CD14-positive monocyte (primary cell): ENCODE measurements at regions not wholly inside any gene's neighbourhood (a gene's known extent, or its start where the extent isn't known, plus 50 kb on each side); places are given as distances from the start of the nearest gene placed in this dataset.

Source experiments
- DNase-seq, 3 donors: peaks; one replicate each; pipeline ENCODE4 v3.0.0-alpha.2; 2011 to 2022
- H2AFZ ChIP-seq: 2 replicates; pipeline ENCODE4 v1.6.0; 2012; ENCODE audit warnings: mild to moderate bottlenecking, low read depth, low read length, inconsistent platforms; ENCODE audit not compliant: insufficient read depth, poor library complexity, severe bottlenecking
- H3K27ac ChIP-seq, 2 donors: 1 replicate in 1 of 2; 2 replicates in 1 of 2; pipeline ENCODE4 v1.5.1; 2012 to 2013; ENCODE audit warnings: low read length in 2 of 2, control low read depth in 1 of 2, inconsistent platforms in 1 of 2, low read depth in 1 of 2, mild to moderate bottlenecking in 1 of 2
- H3K27me3 ChIP-seq, 2 donors: one replicate each; pipeline versions ENCODE4 v1.6.0 to v1.6.1; 2011 to 2013; ENCODE audit warnings: low read length in 2 of 2; ENCODE audit not compliant: control insufficient read depth in 2 of 2, insufficient read depth in 2 of 2
- H3K36me3 ChIP-seq, 2 donors: replicated peaks in 1 of 2; 1 replicate in 1 of 2; 2 replicates in 1 of 2; pipeline versions ENCODE4 v1.5.1 to v1.6.1; 2012 to 2013; ENCODE audit warnings: low read length in 2 of 2, control low read depth in 1 of 2, inconsistent platforms in 1 of 2, mild to moderate bottlenecking in 1 of 2; ENCODE audit not compliant: insufficient read depth in 2 of 2, control insufficient read depth in 1 of 2
- H3K4me1 ChIP-seq, 2 donors: 1 replicate in 1 of 2; 2 replicates in 1 of 2; pipeline versions ENCODE4 v1.5.1 to v1.6.1; 2012 to 2013; ENCODE audit warnings: low read length in 2 of 2, control low read depth in 1 of 2, inconsistent platforms in 1 of 2, mild to moderate bottlenecking in 1 of 2, moderate library complexity in 1 of 2; ENCODE audit not compliant: insufficient read depth in 2 of 2, control insufficient read depth in 1 of 2
- H3K4me2 ChIP-seq: replicated peaks from 2 replicates; pipeline ENCODE3; 2012; ENCODE audit warnings: low read length, moderate library complexity, mild to moderate bottlenecking; ENCODE audit not compliant: poor library complexity, severe bottlenecking; ENCODE audit errors: extremely low read depth
- H3K4me3 ChIP-seq, 3 experiments: fragments of 200-600 bp in 1 of 3; sonication (generic) in 1 of 3; replicated peaks in 1 of 3; 1 replicate in 2 of 3; 2 replicates in 1 of 3; pipeline ENCODE4 v1.5.1; 2011 to 2013; ENCODE audit warnings: low read length in 3 of 3, mild to moderate bottlenecking in 3 of 3, control low read depth in 2 of 3, low read depth in 2 of 3, inconsistent platforms in 1 of 3, moderate library complexity in 1 of 3
- H3K79me2 ChIP-seq: 2 replicates; pipeline ENCODE4 v1.6.0; 2012; ENCODE audit warnings: mild to moderate bottlenecking, control low read depth, inconsistent platforms, low read length, moderate library complexity; ENCODE audit not compliant: insufficient read depth
- H3K9ac ChIP-seq: 2 replicates; pipeline ENCODE4 v1.6.0; 2017; ENCODE audit warnings: low read length, mild to moderate bottlenecking; ENCODE audit not compliant: insufficient read depth, poor library complexity, severe bottlenecking
- H3K9me3 ChIP-seq, 2 donors: replicated peaks in 1 of 2; 1 replicate in 1 of 2; 2 replicates in 1 of 2; pipeline versions ENCODE4 v1.5.1 to v1.6.1; 2012 to 2013; ENCODE audit warnings: low read length in 2 of 2, control low read depth in 1 of 2; ENCODE audit not compliant: control insufficient read depth in 1 of 2, insufficient read depth in 1 of 2
- H4K20me1 ChIP-seq: 2 replicates; pipeline ENCODE4 v1.6.0; 2012; ENCODE audit warnings: mild to moderate bottlenecking, low read length, control low read depth, moderate library complexity; ENCODE audit not compliant: insufficient read depth
- H3K27ac Mint-ChIP-seq, 7 donors: one replicate each; pipeline ENCODE4 v1.8.0; 2020; ENCODE audit warnings: mild to moderate bottlenecking in 7 of 7, mixed read lengths in 7 of 7, moderate library complexity in 6 of 7, inconsistent platforms in 2 of 7
- H3K27me3 Mint-ChIP-seq, 3 donors: one replicate each; pipeline ENCODE4 v1.8.0; 2021 to 2022; ENCODE audit warnings: low read depth in 3 of 3, mild to moderate bottlenecking in 3 of 3, mixed read lengths in 3 of 3, moderate library complexity in 3 of 3, inconsistent platforms in 1 of 3
- H3K36me3 Mint-ChIP-seq, 2 donors: one replicate each; pipeline ENCODE4 v1.8.0; 2020; ENCODE audit warnings: mixed read lengths in 2 of 2, inconsistent platforms in 1 of 2, mild to moderate bottlenecking in 1 of 2
- H3K4me1 Mint-ChIP-seq: one replicate; pipeline ENCODE4 v1.8.0; 2020; ENCODE audit warnings: mild to moderate bottlenecking, mixed read lengths
- H3K4me3 Mint-ChIP-seq, 2 donors: one replicate each; pipeline ENCODE4 v1.8.0; 2020; ENCODE audit warnings: mild to moderate bottlenecking in 2 of 2, mixed read lengths in 2 of 2, moderate library complexity in 1 of 2
- H3K9me3 Mint-ChIP-seq, 7 donors: one replicate each; pipeline ENCODE4 v1.8.0; 2020 to 2022; ENCODE audit warnings: mixed read lengths in 7 of 7, mild to moderate bottlenecking in 6 of 7, moderate library complexity in 6 of 7, inconsistent platforms in 2 of 7
- CTCF ChIP-seq: fragments of 200-600 bp; IDR thresholded peaks from one replicate; pipeline ENCODE4 v1.8.0; 2022; ENCODE audit warnings: antibody characterized with exemption, mild to moderate bottlenecking
- WGBS: methylation state at CpG from one replicate; pipeline ENCODE4 v1.1.5; 2013; ENCODE audit warnings: missing lambda C conversion rate; ENCODE audit not compliant: insufficient coverage; 5-methylcytosine and 5-hydroxymethylcytosine counted together
- intact Hi-C, 2 donors: fragments of 100-400 bp; cut with micrococcal nuclease; formaldehyde crosslinking; loops; one replicate each; pipeline versions ENCODE4 v1.15.0 to v1.15.1; 2023

- H3K36me3 ChIP-seq, result no peaks in the 10 kb centered on the region
- Mint-ChIP-seq H3K4me1 (peaks cover 2% of the 10 kb centered on the region), H3K4me3 (no peak overlapping the region), H3K27me3 (peaks cover 3% of the 10 kb centered on the region in 3 donors), H3K9me3 (peaks cover 0 to 6% (median 0%) of the 10 kb centered on the region in 7 donors), H3K27ac (no peak overlapping the region), H3K36me3 (no peaks in the 10 kb centered on the region)
- H3K4me1 ChIP-seq, result no peaks in the 10 kb centered on the region
- H4K20me1 ChIP-seq, result no peaks in the 10 kb centered on the region
- no peaks in the 10 kb centered on the region for H3K27me3 ChIP-seq
- TF ChIP-seq CTCF, result no peak
- intact Hi-C loops, result no loop called here
- H3K27ac ChIP-seq, result no peak overlapping the region
- DNase-seq, result no peak
- H3K4me3 ChIP-seq, result no peak overlapping the region
- no peak overlapping the region for H3K9ac ChIP-seq
- no peak overlapping the region for H3K4me2 ChIP-seq
- no peaks in the 10 kb centered on the region for H3K79me2 ChIP-seq
- 73% methylated on average over 2 of the region's 4 CpGs for WGBS
- no peak overlapping the region for H2AFZ ChIP-seq
- H3K9me3 ChIP-seq, result no peaks in the 10 kb centered on the region
These were observed 55.4 kb upstream of the CDC14C start for GRCh38 chr7:48868916-48869315.

- H3K9me3 Mint-ChIP-seq, result no peaks in the 10 kb centered on the region
- H3K4me2 ChIP-seq, result no peak overlapping the region
- H4K20me1 ChIP-seq, result no peaks in the 10 kb centered on the region
- DNase-seq, result no peak
- no peaks in the 10 kb centered on the region for H3K79me2 ChIP-seq
- no peaks in the 10 kb centered on the region for H3K27me3 ChIP-seq
- no peak overlapping the region for H3K27ac ChIP-seq
- peaks cover 2% of the 10 kb centered on the region for H3K4me1 Mint-ChIP-seq
- H2AFZ ChIP-seq, result no peak overlapping the region
- no peaks in the 10 kb centered on the region for H3K36me3 ChIP-seq
- intact Hi-C loops, result no loop called here
- no peak overlapping the region for H3K4me3 Mint-ChIP-seq
- WGBS, result 90% methylated on average over 2 of the region's 3 CpGs
- no peak overlapping the region for H3K27ac Mint-ChIP-seq
- H3K4me3 ChIP-seq, result no peak overlapping the region
- H3K36me3 Mint-ChIP-seq, result no peaks in the 10 kb centered on the region
- H3K9ac ChIP-seq, result no peak overlapping the region
- H3K27me3 Mint-ChIP-seq, result peaks cover 1 to 3% (median 3%) of the 10 kb centered on the region in 3 donors
- no peaks in the 10 kb centered on the region for H3K9me3 ChIP-seq
- H3K4me1 ChIP-seq, result no peaks in the 10 kb centered on the region
- TF ChIP-seq CTCF, result no peak
These were observed 51.8 kb upstream of the CDC14C start for GRCh38 chr7:48872548-48872947.
